ENCODE measurements at regions not wholly inside any gene's neighbourhood (a gene's known extent, or its start where the extent isn't known, plus 50 kb on each side); places are given as distances from the start of the nearest gene placed in this dataset.

GRCh38 chr11:45518141-45518832 lies 147.1 kb downstream of the CHST1 start:
- no peak for DNase-seq (ENCODE audit: low spot score)

DNA sequence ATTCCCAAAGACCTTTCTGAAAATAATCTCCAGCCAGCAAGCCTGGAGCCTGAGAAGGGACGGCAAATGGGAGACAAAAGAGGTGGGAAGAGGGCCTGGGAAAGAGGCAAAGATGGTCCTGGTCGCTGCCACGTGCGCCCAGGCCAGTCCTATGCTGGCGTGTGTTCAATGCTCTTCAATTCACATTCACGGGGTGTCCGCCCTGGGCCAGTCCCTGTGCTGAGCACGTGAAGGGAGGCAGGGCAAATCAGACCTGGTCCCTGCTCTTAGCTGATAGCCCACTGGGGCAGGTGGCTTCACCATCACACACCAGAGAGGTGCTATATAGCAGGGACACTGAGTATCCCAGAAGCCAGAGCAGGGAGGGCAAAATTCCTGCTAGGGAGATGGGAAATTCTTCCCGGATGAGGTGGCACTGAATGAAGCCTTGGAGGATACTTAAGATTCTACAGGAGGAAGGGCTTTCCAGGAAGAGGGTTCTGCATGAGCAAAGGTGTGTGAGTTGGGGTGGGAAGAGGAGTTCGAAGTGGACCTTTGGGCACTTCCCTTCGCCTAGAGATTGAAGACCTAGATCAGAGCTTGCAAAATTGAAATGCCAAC lies 148.2 kb downstream of the CHST1 start:
- DNase-seq (ENCODE audit: low spot score), result no peak

GRCh38 chr11:45513821-45514340 lies 151.5 kb downstream of the CHST1 start:
- DNase-seq (ENCODE audit: low spot score), result no peak

DNA sequence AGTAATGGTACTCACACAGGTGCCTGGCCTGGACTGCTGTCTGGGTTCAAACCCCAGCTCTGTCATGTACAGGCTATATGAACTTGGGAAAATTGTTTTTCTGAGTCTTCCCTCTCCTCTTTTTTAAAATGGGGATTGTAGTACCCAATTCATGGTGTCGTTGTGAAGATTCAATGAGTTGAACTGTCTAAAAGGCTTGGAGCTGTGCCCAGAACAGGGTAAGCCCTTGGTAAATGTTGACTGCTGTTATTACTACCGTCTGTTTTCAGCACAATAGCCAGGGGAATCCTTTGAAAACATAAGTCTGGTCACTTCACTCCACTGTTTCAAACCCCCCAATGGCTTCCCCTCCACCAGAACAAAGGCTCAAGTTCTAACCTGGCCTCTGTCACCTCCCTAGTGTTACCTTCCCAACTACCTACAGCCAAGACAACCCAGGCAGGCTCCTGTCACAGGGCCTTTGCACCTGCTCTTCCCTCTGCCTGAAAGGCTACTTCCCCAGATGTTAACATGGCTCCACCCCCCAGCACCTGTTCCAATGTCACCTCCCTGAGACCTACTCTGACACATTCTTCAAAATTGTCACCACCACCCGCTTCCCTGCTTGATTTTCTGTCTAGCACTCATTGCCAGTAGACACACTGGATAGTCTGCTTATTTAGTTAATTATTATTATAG lies 152.8 kb downstream of the CHST1 start:
- no peak for DNase-seq (ENCODE audit: low spot score)

DNA sequence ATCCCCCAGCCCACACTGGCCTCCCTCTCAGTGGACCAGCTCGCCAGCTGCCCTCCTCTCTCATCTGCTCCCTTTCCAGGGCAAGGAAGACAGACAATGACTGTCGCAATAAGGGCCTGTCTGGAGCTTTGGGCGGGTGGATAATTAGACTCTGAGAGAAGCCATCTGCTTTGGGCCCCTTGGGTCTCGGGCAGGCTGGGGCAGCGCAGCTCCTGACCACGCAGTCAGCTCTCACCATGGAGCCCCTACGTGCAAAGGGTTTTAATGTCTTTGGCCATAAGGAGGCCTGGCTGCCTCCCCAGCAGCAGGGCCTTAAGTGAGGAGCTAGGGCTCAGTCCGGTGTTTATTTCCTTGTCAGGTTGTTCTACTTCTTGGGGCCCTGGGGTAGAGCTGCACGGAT lies 153.9 kb downstream of the CHST1 start:
- no peak for DNase-seq (ENCODE audit: low spot score)

GRCh38 chr11:45507916-45508315 lies 157.5 kb downstream of the CHST1 start:
- no peak for DNase-seq (ENCODE audit: low spot score)

DNA sequence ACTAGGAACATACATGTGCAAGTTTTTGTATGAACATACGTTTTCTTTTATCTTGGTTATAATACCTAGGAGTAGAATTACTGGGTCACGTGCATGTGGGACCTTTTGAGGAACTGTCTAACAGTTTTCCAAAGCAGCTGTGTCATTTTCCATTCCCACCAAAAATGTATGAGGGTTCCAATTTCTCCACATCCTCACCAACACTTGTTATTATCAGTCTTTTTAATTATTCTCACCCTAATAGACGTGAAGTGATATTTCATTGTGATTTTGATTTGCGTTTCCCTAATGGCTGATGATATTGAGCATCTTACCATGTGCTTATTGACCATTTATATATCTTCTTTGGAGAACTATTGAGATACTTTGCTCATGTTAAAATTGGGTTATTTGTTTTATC lies 162.1 kb downstream of the CHST1 start:
- DNase-seq (ENCODE audit: low spot score), result no peak

DNA sequence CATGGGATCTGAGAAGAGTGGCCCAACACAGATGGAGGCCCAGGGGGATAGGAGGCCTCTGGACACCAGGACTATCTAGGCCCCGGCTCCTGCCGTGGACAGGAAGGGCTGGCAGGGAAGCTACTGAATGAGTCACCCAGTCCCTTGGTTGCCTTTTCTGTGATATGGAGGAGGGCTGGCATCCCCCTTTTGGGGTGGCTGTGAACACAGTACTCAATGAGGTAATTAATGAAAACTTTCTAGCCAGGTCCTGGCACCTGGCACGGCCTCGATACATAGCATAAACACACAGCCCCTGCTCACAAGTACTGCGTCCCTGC lies 163.2 kb downstream of the CHST1 start:
- DNase-seq (ENCODE audit: low spot score), result no peak

- DNase-seq (ENCODE audit: low spot score), result no peak
These were observed 163.8 kb downstream of the CHST1 start for GRCh38 chr11:45501392-45502225.

- DNase-seq (ENCODE audit: low spot score), result no peak
These were observed 165.0 kb downstream of the CHST1 start for GRCh38 chr11:45500451-45500850.

DNA sequence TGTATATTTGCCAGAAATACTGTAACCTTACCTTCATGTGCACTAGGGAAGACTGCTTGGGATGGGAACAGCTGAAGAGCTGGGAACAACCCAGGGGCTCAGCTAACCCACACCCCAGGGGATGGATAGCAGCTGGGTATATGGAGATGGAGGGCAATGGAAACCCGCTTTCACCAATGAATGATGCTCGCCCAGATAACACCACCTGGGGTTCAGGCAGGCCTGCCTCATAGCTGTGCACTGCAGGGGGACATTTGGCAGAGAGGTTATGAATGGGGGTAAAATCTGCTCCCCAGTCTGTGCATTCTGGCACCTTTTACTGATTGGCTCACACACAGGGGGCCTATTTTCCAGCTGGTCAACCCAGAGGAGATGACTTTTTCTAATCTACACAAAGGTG lies 170.7 kb downstream of the CHST1 start:
- DNase-seq (ENCODE audit: low spot score), result no peak

GRCh38 chr11:45489281-45489905 lies 176.0 kb downstream of the CHST1 start:
- no peak for DNase-seq (ENCODE audit: low spot score)

DNA sequence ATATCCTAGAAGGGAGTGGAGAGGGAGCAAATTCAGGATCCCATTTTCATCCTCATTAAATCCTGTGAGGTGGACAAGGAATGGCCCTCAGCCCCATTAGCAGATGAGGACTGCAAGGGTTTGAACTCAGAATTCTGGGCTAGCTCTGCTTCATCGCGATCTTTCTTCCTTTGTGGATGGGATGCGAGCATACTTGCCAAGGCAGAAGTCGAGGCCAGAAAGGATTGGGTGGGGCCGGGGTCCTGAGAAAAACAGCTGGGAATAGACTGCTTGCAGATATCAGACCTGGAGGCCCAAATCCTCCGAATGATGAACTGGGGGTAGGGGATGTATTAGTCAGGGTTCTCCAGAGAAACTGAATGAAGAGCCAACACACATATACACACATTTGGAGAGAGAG lies 179.0 kb downstream of the CHST1 start:
- no peak for DNase-seq (ENCODE audit: low spot score)

DNA sequence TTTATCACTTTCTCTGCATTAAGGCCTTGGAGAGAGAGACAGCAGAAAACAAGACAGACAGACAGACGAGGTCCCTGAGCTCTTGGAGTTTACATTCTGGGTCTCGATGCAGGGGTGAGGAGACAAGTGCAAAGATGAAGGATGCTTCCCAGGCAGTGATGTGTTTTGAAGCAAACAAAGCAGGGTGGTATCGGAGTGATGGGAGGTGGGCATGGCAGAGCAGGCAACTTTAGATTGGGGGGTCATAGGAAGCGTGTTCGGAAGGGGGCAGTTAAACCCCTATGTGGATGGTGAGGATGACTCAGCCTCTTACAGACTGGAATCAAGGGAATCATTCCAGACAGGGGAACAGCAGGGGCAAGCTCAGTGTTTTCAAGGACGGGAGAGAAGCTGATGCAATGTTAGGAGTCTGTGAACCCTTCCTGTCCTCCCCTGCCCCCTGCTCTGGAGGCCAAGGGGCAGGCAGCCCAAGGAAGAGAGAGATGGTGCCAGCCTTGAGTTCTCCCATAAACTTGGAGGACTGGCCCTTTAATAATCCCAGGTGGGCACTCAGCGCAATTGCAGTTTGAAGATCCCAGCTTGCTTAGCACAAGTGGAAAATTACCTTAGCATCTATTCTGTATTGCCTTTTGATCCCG lies 180.2 kb downstream of the CHST1 start:
- DNase-seq (ENCODE audit: low spot score), result no peak

DNA sequence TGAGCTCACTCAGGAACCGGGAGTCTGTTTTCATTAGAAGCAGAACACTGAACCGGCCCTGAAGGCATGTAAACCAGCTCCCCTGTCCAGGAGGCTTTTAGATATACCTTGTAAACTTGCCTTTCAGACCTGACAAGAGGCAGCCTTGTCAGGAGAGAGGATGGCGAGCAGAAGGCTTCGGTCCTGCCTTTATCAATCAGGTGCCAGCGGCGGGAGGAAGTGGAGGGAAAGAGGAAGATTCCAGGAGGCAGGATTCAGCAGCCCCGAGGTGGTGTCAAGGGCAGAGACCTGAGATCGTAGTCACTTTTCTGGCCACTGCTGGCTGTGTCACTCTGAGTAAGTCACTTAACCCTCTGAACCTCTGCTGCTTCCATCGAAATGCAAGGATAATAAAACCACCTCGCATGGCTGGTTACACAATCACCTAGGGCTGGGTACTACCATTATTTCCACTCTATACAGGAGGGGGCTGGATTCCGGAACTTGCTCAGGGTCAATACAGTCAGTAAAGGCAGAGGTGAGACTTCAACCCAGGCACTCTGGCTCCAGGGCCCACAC lies 181.0 kb downstream of the CHST1 start:
- DNase-seq (ENCODE audit: low spot score), result no peak

DNA sequence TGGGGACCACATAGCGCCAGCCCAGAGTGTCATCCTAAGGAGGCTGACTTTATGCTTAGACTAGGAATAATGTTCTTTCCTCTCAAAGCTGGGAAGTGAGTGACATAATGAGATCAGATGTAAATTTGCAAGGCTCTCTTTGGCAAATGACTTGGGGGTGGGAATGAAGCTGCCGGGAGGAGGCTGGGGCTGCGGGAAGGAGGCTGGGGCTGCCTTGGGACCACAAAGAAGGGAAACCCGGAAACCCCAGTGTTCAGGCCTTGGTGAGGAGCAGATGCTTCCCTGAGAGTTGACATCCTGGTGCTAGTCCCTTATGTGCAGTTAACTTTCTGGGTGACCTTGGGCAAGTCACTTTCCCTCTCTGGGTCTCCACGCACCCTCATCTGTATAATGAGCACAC lies 182.0 kb downstream of the CHST1 start:
- no peak for DNase-seq (ENCODE audit: low spot score)

DNA sequence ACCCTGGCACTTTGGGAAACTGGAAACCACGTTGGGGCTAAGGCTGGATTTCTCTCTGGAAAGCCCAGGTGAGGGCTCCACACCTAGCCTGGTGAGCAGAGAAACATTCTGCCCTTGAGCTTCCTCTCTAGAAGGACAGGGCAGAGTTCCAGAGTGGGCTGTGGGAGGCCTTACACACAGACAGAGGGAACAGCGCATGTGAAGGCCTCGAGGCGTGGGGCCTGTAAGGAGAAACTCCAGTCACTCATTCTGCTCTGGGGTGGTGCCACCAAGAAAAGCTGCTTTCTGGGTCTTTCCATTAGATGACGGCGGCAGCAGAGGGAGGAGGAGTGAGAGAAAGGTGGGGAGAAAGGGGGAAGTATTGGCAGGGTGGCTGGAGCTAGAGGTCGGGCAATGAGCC lies 183.1 kb downstream of the CHST1 start:
- DNase-seq (ENCODE audit: low spot score), result no peak

GRCh38 chr11:45481026-45481425 lies 184.4 kb downstream of the CHST1 start:
- DNase-seq (ENCODE audit: low spot score), result no peak

DNA sequence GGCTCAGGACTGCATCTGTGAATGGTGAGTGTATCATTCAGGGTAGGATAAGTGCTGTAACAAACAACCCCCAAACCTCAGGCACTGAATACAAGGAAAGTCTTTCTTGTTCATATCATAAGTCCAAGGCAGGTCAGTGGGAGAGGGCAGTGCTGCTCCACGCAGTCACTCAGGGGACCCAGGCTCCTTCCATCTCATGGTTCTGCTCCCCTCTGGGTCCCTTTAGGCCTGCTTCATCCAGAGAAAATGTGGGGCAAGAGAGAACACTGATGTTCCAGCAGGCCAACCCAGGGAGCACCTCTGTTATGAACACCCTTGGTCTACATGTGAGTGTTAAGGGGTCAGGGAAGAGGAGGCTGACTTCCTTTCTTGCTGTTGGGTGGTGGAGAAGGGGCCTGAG lies 187.8 kb downstream of the CHST1 start:
- no peak for DNase-seq (ENCODE audit: low spot score)

DNA sequence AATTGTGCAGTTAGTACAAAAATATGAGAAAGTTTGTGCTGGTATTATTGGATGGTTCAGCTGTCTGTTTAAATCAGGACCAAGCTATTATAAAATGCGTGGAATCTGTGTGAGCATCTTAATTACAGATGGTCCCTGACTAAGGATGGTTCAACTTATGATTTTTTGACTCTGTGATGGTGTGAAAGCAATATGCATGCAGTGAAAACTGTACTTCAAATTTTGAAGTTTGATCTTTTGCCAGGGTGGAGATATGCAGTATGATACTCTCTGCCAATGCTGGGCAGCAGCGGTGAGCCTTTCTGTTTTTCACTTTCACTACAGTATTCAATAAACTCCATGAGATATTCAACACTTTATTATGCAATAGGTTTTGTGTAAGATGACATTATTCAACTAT lies 189.3 kb downstream of the CHST1 start:
- DNase-seq (ENCODE audit: low spot score), result no peak

- no peak for DNase-seq (ENCODE audit: low spot score)
These were observed 189.0 kb upstream of the SYT13 start for GRCh38 chr11:45475173-45475572.
